ENCODE measurements at regions not wholly inside any gene's neighbourhood (a gene's known extent, or its start where the extent isn't known, plus 50 kb on each side); places are given as distances from the start of the nearest gene placed in this dataset.

- DNase-seq: no peak
Measured at GRCh38 chr5:117877731-117878130, 1110.6 kb downstream of the DTWD2 start.

GRCh38 chr5:117872798-117873368 is 1115.5 kb downstream of the DTWD2 start:
- DNase-seq: no peak

GRCh38 chr5:117869596-117869995 is 1118.8 kb downstream of the DTWD2 start:
- no peak for DNase-seq

GRCh38 chr5:117863586-117864296 is 1124.6 kb downstream of the DTWD2 start:
- DNase-seq: no peak

GRCh38 chr5:117860550-117860949 is 1127.8 kb downstream of the DTWD2 start:
- DNase-seq: no peak

GRCh38 chr5:117859176-117859575 is 1129.2 kb downstream of the DTWD2 start:
- DNase-seq: no peak

- DNase-seq: no peak
Measured at GRCh38 chr5:117856713-117857112, 1131.6 kb downstream of the DTWD2 start.

GRCh38 chr5:117837786-117838185 is 1150.6 kb downstream of the DTWD2 start:
- no peak for DNase-seq

GRCh38 chr5:117833691-117834090 is 1154.7 kb downstream of the DTWD2 start:
- no peak for DNase-seq

- DNase-seq: no peak
Measured at GRCh38 chr5:117829646-117830045, 1158.7 kb downstream of the DTWD2 start.

GRCh38 chr5:117813850-117814249 is 1174.5 kb downstream of the DTWD2 start:
- no peak for DNase-seq

GRCh38 chr5:117812861-117813260 is 1175.5 kb downstream of the DTWD2 start:
- DNase-seq: no peak

GRCh38 chr5:117809251-117809650 is 1179.1 kb downstream of the DTWD2 start:
- DNase-seq: no peak

GRCh38 chr5:117805058-117805457 is 1183.3 kb downstream of the DTWD2 start:
- no peak for DNase-seq

- DNase-seq: no peak
Measured at GRCh38 chr5:117803533-117803932, 1184.8 kb downstream of the DTWD2 start.

GRCh38 chr5:117801583-117801982 is 1186.8 kb downstream of the DTWD2 start:
- no peak for DNase-seq

- DNase-seq: no peak
Measured at GRCh38 chr5:117800261-117800660, 1188.1 kb downstream of the DTWD2 start.

GRCh38 chr5:117794847-117795246 is 1193.5 kb downstream of the DTWD2 start:
- no peak for DNase-seq

- no peak for DNase-seq
Measured at GRCh38 chr5:117793963-117794362, 1194.4 kb downstream of the DTWD2 start.

GRCh38 chr5:117792476-117792875 is 1195.9 kb downstream of the DTWD2 start:
- no peak for DNase-seq

GRCh38 chr5:117788596-117788995 is 1199.8 kb downstream of the DTWD2 start:
- no peak for DNase-seq

GRCh38 chr5:117779171-117779570 is 1204.5 kb upstream of the SEMA6A start:
- DNase-seq: no peak

GRCh38 chr5:117776977-117777376 is 1202.4 kb upstream of the SEMA6A start:
- DNase-seq: no peak

- DNase-seq: no peak
Measured at GRCh38 chr5:117769877-117770276, 1195.3 kb upstream of the SEMA6A start.

- DNase-seq: no peak
Measured at GRCh38 chr5:117763271-117763670, 1188.6 kb upstream of the SEMA6A start.
